Stimulated activated naive CD8-positive, alpha-beta T cell treated with anti-CD3 and anti-CD28 coated beads, Interleukin-15, Interleukin-2, amounts not matched to agents 100 ng/mL and 50 ng/mL, for 24 hours (primary cell): ENCODE measurements at regions not wholly inside any gene's neighbourhood (a gene's known extent, or its start where the extent isn't known, plus 50 kb on each side); places are given as distances from the start of the nearest gene placed in this dataset.

Experiments used
- H3K27ac Mint-ChIP-seq: one replicate; pipeline ENCODE4 v1.8.0; 2021; ENCODE audit warnings: mild to moderate bottlenecking, mixed read lengths
- H3K27me3 Mint-ChIP-seq: one replicate; pipeline ENCODE4 v1.8.0; 2021; ENCODE audit warnings: mixed read lengths
- H3K36me3 Mint-ChIP-seq: one replicate; pipeline ENCODE4 v1.8.0; 2021; ENCODE audit warnings: low read depth, mixed read lengths
- H3K4me1 Mint-ChIP-seq: one replicate; pipeline ENCODE4 v1.8.0; 2021; ENCODE audit warnings: low read depth, mixed read lengths
- H3K4me3 Mint-ChIP-seq: one replicate; pipeline ENCODE4 v1.8.0; 2021; ENCODE audit warnings: mild to moderate bottlenecking, mixed read lengths
- H3K9me3 Mint-ChIP-seq: one replicate; pipeline ENCODE4 v1.8.0; 2021; ENCODE audit warnings: mixed read lengths

- Mint-ChIP-seq H3K27me3 (peaks cover 5% of the 10 kb centered on the region), H3K4me1 (no peaks in the 10 kb centered on the region), H3K9me3 (no peaks in the 10 kb centered on the region), H3K27ac (no peak overlapping the region), H3K36me3 (no peaks in the 10 kb centered on the region), H3K4me3 (no peak overlapping the region)
These were observed 274.0 kb downstream of the MYCN start for GRCh38 chr2:16214391-16214790.

- no peak overlapping the region for H3K4me3 Mint-ChIP-seq
- H3K36me3 Mint-ChIP-seq, result no peaks in the 10 kb centered on the region
- peaks cover 5% of the 10 kb centered on the region for H3K27me3 Mint-ChIP-seq
- peaks cover 7% of the 10 kb centered on the region for H3K9me3 Mint-ChIP-seq
- H3K27ac Mint-ChIP-seq, result no peak overlapping the region
- no peaks in the 10 kb centered on the region for H3K4me1 Mint-ChIP-seq
These were observed 272.0 kb downstream of the MYCN start for GRCh38 chr2:16212321-16212720.

DNA sequence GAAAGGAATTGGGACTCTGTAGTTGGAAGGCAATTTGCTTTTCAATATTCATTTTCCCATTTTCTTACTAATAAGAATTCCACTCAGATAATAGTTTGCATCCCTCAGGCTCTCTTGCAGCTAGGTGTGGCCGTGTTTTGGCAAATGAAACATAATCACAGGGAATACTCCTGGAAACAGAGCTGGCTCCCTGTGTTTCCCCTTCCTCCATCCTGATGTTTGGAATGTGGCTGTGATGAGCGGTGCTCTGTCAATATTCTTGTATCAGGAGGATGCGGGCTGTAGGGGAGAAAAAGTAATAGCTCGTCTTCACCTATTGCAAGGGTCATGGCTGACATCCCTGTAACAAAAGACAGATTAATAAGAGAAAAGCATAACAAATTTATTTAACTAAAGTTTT is 271.0 kb downstream of the MYCN start:
- H3K9me3 Mint-ChIP-seq, result peaks cover 7% of the 10 kb centered on the region
- H3K4me3 Mint-ChIP-seq, result no peak overlapping the region

GRCh38 chr2:16210841-16211240 is 270.5 kb downstream of the MYCN start:
- H3K27ac Mint-ChIP-seq, result no peak overlapping the region
- H3K27me3 Mint-ChIP-seq, result no peaks in the 10 kb centered on the region
- no peaks in the 10 kb centered on the region for H3K4me1 Mint-ChIP-seq
- no peaks in the 10 kb centered on the region for H3K36me3 Mint-ChIP-seq
- H3K9me3 Mint-ChIP-seq, result peaks cover 7% of the 10 kb centered on the region
- H3K4me3 Mint-ChIP-seq, result no peak overlapping the region

More for the DNA sequence above, 271.0 kb downstream of the MYCN start:
- Mint-ChIP-seq H3K27ac (no peak overlapping the region), H3K27me3 (peaks cover under 1% of the 10 kb centered on the region), H3K36me3 (no peaks in the 10 kb centered on the region), H3K4me1 (no peaks in the 10 kb centered on the region)

- Mint-ChIP-seq H3K4me1 (no peaks in the 10 kb centered on the region), H3K36me3 (no peaks in the 10 kb centered on the region), H3K27ac (no peak overlapping the region), H3K4me3 (no peak overlapping the region), H3K9me3 (peaks cover 7% of the 10 kb centered on the region), H3K27me3 (no peaks in the 10 kb centered on the region)
These were observed 269.4 kb downstream of the MYCN start for GRCh38 chr2:16209799-16210198.

DNA sequence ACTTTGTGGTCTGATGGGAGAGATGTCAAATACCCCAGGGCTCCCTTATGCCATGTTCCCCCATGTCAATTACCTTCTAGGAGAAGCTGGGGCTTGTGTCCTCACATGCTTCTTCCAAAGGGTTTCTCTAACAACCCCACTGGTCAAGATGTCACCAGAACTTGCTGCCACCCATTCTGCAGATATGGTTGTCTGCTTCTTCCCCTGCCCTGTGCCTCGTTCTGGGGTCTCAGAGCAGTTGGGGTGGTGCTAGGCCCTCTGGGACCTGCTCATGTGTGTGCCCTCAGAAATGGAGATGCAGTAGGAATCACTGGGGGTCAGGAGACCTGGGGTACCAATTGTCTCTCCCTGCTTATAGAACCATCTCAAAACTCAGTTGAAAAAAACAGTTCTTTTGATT is 268.6 kb downstream of the MYCN start:
- H3K4me1 Mint-ChIP-seq, result no peaks in the 10 kb centered on the region
- H3K27ac Mint-ChIP-seq, result no peak overlapping the region
- no peak overlapping the region for H3K4me3 Mint-ChIP-seq
- no peaks in the 10 kb centered on the region for H3K27me3 Mint-ChIP-seq
- peaks cover 7% of the 10 kb centered on the region for H3K9me3 Mint-ChIP-seq
- no peaks in the 10 kb centered on the region for H3K36me3 Mint-ChIP-seq

- Mint-ChIP-seq H3K27me3 (no peaks in the 10 kb centered on the region), H3K27ac (no peak overlapping the region), H3K4me1 (no peaks in the 10 kb centered on the region), H3K9me3 (peaks cover 7% of the 10 kb centered on the region), H3K4me3 (no peak overlapping the region), H3K36me3 (no peaks in the 10 kb centered on the region)
These were observed 268.0 kb downstream of the MYCN start for GRCh38 chr2:16208241-16208797.

- no peaks in the 10 kb centered on the region for H3K4me1 Mint-ChIP-seq
- no peak overlapping the region for H3K4me3 Mint-ChIP-seq
- H3K36me3 Mint-ChIP-seq, result no peaks in the 10 kb centered on the region
- H3K9me3 Mint-ChIP-seq, result peaks cover 7% of the 10 kb centered on the region
- H3K27me3 Mint-ChIP-seq, result no peaks in the 10 kb centered on the region
- no peak overlapping the region for H3K27ac Mint-ChIP-seq
These were observed 267.3 kb downstream of the MYCN start for GRCh38 chr2:16207611-16208010.

- Mint-ChIP-seq H3K9me3 (peaks cover 7% of the 10 kb centered on the region), H3K27ac (no peak overlapping the region), H3K4me3 (no peak overlapping the region), H3K27me3 (no peaks in the 10 kb centered on the region), H3K4me1 (no peaks in the 10 kb centered on the region), H3K36me3 (no peaks in the 10 kb centered on the region)
These were observed 266.8 kb downstream of the MYCN start for GRCh38 chr2:16207151-16207550.

DNA sequence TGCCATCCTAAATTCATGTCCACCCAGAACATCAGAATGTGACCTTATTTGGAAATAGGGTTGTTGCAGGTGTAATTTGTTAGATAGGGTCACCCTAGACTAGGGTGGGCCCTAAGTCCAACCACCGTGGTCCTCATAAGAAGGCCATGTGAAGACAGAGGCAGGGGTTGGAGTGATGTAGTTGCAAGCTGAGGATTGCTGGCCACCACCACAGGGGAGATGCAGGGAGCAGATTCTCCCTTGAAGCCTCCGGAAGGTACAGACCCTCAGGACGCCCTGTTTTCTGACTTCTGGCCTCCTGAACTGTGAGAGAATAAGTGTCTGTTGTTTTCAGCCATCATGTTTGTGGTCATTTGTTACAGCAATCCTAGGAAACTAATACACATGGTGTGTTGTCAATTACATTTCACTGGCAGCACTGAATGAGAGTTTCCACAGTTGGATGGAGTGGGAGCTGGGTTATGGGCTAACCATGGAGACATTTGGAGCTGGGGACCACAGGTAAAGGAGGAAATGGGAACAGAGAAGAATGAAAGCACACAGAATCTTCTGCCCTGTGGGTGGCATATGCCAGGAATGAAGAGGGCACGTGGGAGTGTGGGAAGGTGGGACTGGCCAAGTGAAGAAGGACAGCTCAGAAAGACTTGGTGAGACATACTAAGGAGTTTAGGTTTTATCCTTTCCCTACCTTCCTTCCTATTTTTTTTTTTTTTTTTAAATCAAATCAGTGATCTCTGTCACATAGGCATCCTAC is 266.0 kb downstream of the MYCN start:
- H3K27ac Mint-ChIP-seq, result no peak overlapping the region
- H3K36me3 Mint-ChIP-seq, result no peaks in the 10 kb centered on the region
- H3K4me1 Mint-ChIP-seq, result no peaks in the 10 kb centered on the region
- H3K27me3 Mint-ChIP-seq, result no peaks in the 10 kb centered on the region
- H3K4me3 Mint-ChIP-seq, result no peak overlapping the region
- peaks cover 7% of the 10 kb centered on the region for H3K9me3 Mint-ChIP-seq

GRCh38 chr2:16205631-16206030 is 265.3 kb downstream of the MYCN start:
- Mint-ChIP-seq H3K27ac (no peak overlapping the region), H3K4me3 (no peak overlapping the region), H3K4me1 (no peaks in the 10 kb centered on the region), H3K27me3 (no peaks in the 10 kb centered on the region), H3K9me3 (peaks cover 7% of the 10 kb centered on the region), H3K36me3 (no peaks in the 10 kb centered on the region)

- H3K27ac Mint-ChIP-seq, result no peak overlapping the region
- H3K4me3 Mint-ChIP-seq, result no peak overlapping the region
- H3K4me1 Mint-ChIP-seq, result no peaks in the 10 kb centered on the region
- peaks cover 7% of the 10 kb centered on the region for H3K9me3 Mint-ChIP-seq
- H3K27me3 Mint-ChIP-seq, result no peaks in the 10 kb centered on the region
- no peaks in the 10 kb centered on the region for H3K36me3 Mint-ChIP-seq
These were observed 264.7 kb downstream of the MYCN start for GRCh38 chr2:16204886-16205620.

- peaks cover 7% of the 10 kb centered on the region for H3K9me3 Mint-ChIP-seq
- no peak overlapping the region for H3K4me3 Mint-ChIP-seq
- H3K36me3 Mint-ChIP-seq, result no peaks in the 10 kb centered on the region
- no peak overlapping the region for H3K27ac Mint-ChIP-seq
- no peaks in the 10 kb centered on the region for H3K4me1 Mint-ChIP-seq
- no peaks in the 10 kb centered on the region for H3K27me3 Mint-ChIP-seq
These were observed 263.9 kb downstream of the MYCN start for GRCh38 chr2:16204251-16204650.

DNA sequence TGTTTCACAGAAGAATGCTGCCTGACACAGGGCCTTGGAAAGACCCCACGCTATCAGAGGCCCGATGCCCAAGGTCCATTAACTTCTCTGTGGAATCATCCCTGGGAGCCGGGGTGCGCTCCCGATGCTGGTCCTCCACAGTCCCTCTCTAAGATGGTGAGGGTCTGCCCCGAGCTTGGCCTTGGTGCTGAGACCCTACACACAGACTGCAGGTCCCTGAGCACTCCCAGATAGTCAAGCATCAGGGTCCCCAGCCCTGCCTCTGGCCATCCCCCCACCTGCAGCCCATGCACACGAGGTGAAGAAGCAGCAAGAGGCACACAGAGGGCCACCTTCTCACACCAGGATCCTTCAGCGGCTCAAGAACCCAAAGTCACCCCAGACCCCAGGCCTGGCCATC is 263.3 kb downstream of the MYCN start:
- Mint-ChIP-seq H3K4me3 (no peak overlapping the region), H3K27ac (no peak overlapping the region), H3K4me1 (no peaks in the 10 kb centered on the region), H3K27me3 (no peaks in the 10 kb centered on the region), H3K36me3 (no peaks in the 10 kb centered on the region), H3K9me3 (peaks cover 7% of the 10 kb centered on the region)

DNA sequence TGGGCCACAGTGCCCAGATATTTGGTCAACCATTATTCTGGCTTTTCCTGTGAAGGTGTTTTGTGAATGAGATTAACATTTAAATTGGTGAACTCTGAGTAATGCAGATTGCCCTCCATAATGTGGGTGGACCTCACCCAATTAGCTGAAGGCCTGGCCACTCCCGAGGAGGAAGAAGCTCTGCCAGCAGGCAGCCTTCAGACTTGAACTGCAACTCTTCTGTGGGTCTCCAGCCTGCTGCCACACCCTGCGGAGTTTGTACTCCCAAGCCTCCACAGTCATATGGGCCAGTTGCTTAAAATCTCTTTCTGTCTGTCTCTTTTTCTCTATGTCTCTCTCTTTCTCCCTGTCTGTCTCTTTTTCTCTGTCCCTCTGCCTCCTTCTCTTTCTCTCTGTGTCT is 262.7 kb downstream of the MYCN start:
- Mint-ChIP-seq H3K27me3 (no peaks in the 10 kb centered on the region), H3K4me1 (no peaks in the 10 kb centered on the region), H3K9me3 (peaks cover 1% of the 10 kb centered on the region), H3K27ac (no peak overlapping the region), H3K36me3 (no peaks in the 10 kb centered on the region), H3K4me3 (no peak overlapping the region)
